PC-9 (cell line): ENCODE measurements at regions not wholly inside any gene's neighbourhood (a gene's known extent, or its start where the extent isn't known, plus 50 kb on each side); places are given as distances from the start of the nearest gene placed in this dataset.

ENCODE experiments used
- CTCF ChIP-seq: fragments of 200-600 bp; sonication (generic); conservative IDR thresholded peaks from 2 replicates; pipeline ENCODE4 v1.6.1; 2017; ENCODE audit warnings: mixed run types, antibody characterized with exemption, mild to moderate bottlenecking, moderate library complexity
- EZH2 ChIP-seq: fragments of 200-600 bp; sonication (generic); IDR thresholded peaks from 2 replicates; pipeline ENCODE4 v1.8.0; 2017; ENCODE audit warnings: antibody characterized with exemption, low read depth

- no peak for TF ChIP-seq CTCF
- no peak for TF ChIP-seq EZH2
Measured at GRCh38 chr4:3391422-3391821, 50.3 kb upstream of the HGFAC start.
